GM21786 (cell line): ENCODE measurements at regions not wholly inside any gene's neighbourhood (a gene's known extent, or its start where the extent isn't known, plus 50 kb on each side); places are given as distances from the start of the nearest gene placed in this dataset.

ENCODE experiments used
- ATAC-seq: cut with Tn5 transposase; IDR thresholded peaks from one replicate; pipeline ENCODE4 v1.9.1; 2021; ENCODE audit not compliant: unreplicated experiment

DNA sequence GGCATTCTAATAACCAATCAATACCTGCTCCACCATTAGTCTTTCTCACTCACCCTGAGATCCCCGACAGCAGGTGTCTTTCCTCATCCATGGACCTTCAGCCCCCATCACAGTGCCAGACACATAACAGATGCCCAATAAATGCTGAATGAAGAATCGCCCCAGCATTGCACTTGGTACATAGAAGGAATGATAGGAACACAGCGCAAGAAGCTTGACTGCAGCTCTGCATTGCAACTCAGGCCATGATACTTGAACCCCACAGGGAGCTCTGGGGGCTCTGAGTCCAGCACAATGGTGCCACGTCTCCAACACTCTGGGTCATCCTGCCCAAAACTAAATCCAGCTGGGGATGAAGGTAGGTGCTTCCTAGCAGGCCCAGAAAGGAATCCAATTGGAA is 355.0 kb upstream of the SLC30A5 start:
- no peak for ATAC-seq

DNA sequence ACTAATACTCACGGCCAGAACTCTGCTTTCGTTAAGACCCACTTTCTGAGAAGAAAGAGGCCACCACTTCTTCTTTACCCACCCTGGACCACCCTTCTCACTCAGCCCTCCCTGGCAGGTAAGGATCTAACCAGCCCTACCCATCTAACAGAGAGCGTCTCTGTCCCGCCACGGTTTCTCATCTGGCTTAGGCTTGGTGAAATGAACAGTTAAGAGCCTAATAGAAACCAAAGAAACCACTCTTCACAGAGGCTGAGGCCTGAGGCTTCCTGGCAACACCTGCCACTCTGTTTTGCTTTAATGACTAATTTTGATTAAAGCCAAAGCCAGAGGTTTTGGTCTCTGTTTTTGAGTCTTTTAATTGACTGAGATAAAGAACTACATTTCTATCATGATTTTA is 354.1 kb upstream of the SLC30A5 start:
- peak; percentile 82 for ATAC-seq

DNA sequence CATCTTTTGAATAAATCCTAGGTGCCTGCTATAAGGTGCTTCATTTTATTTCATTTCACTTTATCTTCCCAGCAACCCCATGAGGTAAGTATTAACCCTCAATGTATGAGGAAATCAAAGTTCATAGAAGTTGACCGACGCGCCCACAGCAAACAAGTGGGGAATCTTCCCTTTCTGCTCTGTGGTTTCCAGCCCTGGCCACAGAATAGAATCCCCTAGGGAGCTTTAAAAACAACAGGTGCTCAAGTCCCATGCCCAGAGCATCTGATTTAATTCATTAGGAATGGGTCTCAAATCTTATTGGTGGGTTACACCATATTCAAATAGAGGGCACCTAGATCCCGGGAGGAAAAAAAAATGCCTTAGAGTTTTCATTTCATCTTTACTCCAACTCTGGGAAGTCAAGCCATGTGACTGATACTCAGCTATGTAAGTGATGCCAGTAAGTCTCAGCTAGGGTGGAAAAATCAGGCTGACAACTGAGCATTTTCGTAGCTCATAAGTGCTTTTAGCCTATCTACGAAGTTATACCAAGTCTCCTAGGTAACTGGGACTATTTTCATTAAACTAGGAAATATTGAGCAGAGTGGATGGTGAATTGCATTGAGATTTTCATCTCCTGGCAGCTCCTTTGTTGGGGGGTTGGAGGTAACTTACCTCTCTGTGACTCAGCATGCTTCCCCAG is 353.4 kb upstream of the SLC30A5 start:
- peak; percentile 71 for ATAC-seq

DNA sequence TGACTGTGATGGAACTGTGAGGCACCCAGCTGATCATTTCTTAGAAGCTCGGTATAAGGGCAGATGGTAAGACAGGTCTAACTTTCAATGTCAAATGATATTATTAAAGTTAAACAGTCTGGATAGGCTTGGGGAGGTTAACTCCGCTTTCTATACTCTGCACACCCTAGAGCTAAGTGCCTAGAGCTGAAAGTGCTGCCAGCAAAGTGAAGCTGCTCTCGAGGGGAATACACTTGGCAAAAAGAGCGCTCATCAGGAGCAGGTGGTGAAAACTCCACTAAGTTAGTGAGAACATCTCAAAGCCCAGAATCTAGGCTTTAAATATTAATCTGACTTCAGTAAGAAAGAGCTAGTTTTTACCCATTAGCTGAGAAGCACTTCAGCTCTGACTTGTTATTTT is 349.6 kb upstream of the SLC30A5 start:
- ATAC-seq, result no peak

DNA sequence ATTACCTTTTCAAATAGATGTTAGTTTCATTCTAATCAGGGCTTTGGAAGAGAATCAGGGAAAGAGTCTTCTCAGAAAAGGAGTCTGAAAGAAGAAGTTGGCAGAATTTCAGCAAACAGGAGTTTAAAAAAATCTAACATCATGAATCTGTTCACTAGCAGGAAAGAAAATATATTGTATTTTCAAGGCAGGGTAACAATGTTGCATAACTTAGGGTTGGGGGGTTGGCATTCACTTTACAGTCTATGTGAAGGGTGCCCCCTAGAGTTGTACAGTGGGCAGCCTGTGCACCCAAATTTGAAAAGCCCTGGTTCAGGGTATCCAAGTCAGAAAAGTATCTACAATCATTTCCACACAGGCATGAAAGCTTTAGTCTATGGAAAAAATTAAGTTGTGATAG is 348.4 kb upstream of the SLC30A5 start:
- ATAC-seq, result no peak

DNA sequence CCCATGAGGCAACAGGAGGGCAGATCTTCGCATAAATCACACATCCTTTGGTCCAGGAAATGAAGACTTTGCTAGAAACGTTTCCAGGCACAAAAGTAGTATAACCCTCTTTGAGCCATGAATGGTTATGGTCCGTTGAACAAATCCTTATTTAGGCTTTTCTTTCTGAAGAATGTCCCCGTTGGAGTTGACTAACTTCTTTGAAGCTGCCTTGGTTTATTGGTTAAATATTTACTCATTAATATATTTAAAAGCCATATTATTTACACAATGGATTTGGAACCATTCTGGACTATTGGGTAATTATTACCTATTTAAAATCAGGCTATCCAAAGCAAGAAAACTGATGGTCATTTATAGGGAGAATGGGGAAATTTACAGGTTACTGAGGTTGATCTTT is 347.6 kb upstream of the SLC30A5 start:
- no peak for ATAC-seq

DNA sequence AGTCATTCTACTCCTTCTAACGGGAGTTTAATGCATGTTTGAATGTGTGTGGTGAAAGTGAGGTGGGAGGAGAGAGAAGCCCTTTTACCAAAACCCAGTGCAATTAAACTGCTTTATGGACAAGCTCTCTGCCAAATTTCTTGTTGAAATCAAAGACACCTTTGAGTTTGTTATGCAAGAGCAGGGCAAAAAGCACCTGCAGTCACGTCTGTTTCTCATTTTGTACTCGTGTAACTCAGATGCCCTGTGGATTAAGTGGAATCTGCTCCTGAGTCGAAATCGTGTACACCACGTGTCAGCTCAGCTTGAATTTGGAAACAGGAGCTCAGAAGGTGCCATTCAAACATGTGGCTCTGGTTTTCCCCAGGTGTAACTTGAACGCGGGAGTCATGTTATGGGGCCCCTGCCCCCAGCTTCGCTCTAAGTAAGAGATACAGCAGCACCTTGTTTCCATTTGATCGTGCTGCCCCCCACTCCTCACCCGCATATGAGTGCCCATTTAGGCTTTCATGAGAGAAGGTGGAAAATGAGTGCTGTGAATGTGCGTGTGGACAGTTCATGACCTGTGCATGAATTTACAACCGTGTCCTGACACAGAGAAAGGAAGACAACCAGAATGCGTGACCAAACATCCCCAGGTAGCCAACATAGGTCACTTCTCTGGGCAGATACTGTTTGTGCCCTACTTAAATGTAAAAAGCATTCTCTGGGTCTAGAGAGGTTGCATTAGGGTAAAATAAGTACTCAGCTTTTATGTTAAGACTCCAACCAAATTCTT is 347.0 kb upstream of the SLC30A5 start:
- ATAC-seq, result no peak

DNA sequence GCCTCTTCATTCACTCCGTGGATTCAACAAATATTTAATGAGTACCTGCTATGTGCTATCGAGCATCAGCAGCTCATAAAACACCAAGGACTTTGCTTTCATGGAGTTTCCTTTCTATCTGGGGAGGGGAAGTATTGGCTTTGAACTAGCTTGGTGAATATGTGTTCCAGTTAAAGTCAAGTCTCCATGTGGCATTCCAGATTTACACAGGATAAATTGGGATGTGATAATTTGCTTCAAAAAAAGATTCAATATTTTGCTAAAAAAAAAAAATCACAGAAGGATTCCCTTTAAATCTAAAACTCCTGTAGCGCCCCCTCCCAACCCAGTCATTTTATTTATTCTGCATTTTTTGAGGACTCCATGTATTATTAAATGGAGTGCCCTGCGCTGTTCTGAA is 346.3 kb upstream of the SLC30A5 start:
- ATAC-seq, result no peak

DNA sequence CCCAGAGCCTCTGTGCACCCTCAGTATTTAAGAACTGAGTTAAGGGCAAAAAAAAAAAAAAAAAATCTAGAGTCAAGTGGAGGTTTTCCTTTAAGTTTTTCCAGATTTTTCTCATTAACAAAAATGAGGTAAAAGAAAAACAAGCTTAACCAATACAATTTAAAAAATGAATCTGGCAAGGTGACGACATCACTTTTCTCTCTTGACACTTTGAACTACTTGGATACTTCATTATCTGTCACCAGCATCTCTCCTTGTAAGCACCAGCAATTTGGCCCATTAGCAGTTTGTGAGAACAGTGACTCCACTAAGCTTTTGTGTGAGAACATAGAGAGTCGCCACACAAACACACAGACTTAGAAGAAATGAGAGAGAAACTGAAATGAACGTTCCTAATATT is 345.7 kb upstream of the SLC30A5 start:
- ATAC-seq, result no peak

DNA sequence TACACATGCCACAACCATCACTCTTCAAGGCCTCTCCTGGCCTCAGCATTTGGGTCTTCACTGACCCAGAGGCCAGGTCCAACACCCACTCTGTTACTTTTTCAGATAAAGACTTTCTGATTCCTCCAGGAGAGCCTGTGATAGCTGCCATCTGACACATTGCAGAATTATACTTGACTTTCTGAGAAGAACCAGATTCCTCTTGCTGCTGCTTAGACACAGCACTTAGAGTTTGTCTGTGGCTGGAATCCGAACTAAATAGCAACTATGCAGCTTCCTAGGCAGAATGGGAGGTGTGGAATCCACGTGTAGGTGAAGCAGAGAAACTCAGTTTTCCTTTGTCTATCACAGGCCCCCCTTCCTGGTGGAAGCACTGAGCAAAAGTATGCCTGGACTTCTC is 344.7 kb upstream of the SLC30A5 start:
- no peak for ATAC-seq

DNA sequence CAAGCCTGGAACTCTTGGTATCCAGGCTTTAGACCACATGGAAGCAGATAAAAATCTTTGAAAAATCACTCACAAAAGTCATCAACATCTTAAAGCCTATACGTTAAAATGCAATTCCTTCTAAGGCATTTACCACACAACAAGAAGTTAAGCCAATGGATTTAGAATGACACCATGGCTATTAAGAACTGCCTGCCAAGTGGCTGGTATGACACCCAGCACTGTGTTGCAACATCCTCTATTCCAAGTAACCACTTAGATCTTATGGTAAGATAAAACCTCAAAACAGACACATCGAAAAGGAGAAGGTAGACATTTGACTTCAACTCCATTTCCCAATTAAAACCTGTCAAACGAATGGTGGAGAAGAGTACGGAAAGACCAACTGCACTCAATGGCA is 344.2 kb upstream of the SLC30A5 start:
- no peak for ATAC-seq

DNA sequence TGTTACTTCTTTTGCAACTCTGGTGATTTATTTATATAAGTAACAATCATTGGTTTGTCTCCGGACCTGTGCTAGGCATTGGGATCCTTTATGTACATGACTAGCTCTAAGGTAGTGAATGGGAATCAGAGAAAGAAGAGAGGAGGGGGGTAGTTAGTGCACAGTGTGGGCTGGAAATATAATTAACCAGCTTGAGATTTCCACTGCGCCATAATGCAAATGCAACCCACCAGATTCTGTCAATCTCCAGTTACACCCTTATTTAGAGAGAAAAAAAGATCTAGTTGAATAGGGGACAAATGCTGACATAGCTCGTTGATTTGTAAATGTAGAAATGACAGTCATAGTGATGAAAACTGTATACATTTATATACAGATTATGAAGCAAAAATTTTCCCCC is 342.2 kb upstream of the SLC30A5 start:
- ATAC-seq, result no peak

DNA sequence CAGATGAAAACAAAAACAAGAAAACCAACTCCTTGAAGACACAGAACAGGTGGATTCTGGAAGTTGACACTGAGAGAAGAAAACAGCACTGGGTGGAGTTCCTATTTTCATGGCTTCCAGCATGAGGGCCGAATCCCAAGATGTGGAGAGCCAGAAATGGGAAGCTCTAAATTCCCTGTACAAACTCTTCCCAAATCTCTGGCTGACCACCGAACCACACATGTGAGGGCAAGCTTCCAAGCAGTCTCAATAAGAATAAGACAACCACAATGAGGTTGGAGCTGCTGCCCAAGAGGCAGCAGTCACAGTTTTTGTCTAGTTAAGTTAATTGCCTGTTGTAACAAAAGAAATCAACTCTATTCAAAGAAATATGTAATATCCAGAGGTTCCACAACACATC is 339.3 kb upstream of the SLC30A5 start:
- ATAC-seq, result no peak

DNA sequence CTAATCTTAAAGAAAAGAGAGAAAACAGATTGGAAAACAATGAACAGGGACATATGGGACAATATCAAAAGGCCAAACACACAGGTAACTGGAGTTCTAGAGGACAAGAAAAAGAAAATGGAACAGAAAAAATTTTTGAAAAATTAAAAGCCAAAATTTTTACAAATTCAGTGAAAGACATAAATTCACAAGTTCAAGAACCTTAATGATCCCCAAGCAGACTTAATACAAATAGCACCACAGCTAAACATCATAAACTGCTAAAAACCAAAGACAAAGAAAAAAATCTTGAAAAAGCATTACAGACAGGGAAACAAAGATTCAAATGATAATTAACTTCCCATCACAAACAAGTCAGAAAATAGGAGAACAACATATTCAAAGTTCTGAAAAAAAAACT is 338.5 kb upstream of the SLC30A5 start:
- ATAC-seq, result no peak

DNA sequence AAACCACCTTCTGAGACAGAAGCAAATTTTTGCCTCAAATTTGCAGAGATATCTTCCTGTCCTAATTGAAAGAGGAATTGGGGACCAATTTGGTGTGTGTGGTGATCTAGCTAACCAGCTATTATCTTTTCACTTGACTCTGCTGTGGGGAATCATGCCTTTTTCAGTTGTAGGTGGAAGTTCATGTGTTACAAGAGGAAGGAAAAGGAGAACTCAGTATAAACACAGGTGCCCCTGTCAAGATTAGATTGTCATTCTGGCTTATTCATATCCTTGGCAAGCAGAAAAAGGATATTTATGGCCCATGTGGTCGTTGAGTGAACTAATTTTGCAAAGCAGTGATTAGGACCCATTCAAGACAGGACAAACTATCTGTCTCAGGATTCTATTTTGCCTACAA is 336.8 kb upstream of the SLC30A5 start:
- ATAC-seq, result no peak

DNA sequence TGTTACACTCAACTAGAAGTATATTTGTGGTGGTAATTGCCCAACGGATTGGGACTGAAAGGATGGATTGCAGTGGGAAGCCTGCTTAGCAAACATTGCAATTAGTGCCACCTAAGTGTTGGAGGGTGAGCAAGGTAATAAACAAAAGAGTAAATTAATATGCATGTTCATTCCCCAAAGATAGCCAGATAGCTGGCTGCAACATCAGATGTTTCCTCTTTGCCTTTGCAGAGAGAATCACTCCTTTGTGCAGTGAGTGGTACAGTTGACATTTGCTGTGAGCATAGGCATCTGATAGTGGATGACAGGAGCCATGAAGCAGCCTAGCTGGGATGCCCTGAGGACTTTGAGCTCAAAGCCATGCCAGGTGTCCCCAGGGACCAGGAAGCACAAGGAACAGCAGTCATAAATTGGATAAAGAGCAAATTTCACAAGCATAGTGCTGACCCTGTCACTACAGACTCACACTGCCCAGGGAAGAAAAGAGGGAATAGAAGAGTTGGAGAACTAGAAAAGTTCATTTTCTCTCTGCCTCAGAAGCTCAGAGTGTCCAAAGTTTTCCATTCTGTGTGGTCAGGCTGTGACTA is 336.1 kb upstream of the SLC30A5 start:
- ATAC-seq, result no peak

DNA sequence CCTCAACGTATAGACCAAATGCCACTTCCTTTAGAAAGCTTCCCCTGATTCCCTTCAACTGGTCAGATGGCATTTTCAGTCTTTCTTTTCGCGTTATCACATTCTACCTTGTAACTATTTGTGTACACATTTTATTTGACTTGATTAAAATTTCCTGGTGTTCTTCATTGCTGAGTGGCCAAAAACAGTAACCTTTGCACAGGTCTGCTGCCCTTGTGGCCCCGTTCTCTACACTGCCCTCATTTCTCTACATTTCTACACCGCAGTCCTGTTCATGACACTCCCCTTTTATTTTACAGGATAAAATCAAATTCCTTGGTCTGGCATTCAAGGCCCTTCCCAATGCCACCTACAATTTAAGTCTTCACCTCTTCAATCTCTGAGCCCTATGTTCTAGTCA is 334.2 kb upstream of the SLC30A5 start:
- no peak for ATAC-seq

DNA sequence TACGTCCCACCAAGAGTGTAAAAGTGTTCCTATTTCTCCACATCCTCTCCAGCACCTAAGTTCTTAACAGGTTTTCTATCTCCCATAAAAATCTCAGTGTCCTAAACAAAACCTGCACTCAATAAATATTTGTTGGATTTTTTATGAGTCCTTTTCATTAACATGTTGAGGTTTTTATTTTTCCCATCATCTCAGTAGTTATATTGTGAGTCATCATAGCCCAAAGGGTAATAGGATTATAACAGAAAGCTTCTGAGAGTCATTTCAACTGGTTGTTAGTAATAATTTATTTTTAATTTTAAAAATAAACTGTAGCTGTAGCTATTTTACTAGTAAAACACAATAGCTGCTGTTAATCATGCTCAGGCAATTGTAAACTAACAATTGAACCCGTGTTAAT is 331.6 kb upstream of the SLC30A5 start:
- no peak for ATAC-seq

DNA sequence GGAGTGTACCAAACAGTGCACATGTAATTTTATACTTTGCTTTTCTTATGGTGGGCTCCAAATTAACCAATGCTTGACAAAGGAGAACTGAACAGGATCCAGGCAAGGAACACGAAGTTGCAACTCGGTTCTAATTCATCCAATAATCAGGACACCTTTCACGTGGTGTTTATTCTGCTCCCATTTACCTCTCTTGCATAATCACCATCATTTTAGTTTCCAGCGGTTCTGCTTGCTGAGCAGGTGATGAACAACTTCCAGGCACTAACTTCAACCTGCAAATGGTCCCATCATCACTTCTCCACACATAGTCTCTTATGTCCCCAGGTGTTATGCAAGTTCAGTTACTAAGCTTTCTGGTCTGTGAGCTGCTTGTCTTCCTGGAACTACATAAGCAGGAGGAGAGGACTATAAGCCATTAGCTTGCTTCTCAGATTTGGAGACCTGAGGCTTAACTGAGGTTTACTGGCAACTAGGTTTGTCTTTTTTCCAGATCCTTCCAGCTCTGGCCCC is 326.8 kb upstream of the SLC30A5 start:
- ATAC-seq, result no peak

DNA sequence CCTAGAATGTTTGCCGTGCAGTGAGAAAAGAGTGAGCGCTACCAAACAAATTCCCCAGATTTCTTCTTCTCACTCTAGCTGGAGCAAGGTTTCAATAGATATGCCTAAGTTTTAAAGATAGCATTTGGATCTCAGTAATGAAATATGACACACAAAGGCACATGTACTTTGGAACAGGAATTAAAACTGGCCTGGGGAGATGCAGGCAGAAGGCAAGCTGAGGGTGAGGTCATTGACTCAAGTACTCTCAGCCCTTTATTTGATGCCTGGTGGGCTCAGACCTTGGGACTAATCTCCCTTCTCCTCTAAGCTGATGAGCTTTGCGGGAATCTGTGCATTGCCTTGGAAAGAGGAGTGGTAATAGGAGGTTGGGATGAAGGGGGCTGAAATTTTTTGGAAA is 323.3 kb upstream of the SLC30A5 start:
- no peak for ATAC-seq

DNA sequence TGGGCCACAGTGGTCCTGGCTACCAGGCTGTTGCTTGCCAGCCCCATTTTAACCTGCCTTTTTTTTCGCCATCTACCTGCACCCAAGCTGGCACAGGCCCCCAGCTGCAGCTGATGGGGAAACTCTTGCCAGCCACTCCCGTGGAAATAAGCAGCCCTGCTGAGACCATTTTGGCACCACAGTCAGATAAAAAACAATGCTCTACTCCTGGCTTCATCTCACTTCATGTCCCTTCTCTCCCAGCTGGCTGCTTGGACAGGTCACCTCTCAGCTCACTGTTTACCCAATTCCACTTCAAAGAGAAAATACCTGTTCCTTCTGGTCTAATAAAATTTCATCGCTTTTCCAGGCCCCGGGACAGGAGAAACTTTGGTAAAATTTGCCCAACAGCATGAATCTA is 322.6 kb upstream of the SLC30A5 start:
- ATAC-seq, result no peak

DNA sequence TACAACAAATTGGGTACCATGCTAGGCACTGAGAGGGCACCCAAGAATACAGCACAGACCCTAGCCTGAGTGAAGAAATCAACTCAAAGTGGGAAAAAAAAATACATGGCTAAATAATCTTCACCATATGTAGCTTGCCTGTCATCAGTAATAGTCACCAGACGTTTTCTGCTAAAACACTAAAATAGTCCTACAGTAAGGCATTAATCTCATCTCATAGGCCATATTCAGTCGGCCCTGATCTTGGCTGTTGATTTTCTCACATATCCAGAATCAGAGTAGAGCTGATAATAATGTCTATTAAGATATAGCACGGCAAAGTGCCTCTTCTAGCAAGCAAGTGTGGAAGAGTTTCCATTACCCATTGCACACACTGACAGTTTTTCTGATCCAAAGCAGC is 322.1 kb upstream of the SLC30A5 start:
- ATAC-seq, result no peak
